Smooth muscle cell (in vitro differentiated cells): ENCODE measurements at regions not wholly inside any gene's neighbourhood (a gene's known extent, or its start where the extent isn't known, plus 50 kb on each side); places are given as distances from the start of the nearest gene placed in this dataset.

ENCODE experiments used
- DNase-seq: peaks from one replicate; lab custom pipeline; 2025; ENCODE audit not compliant: unreplicated experiment; lab: John Stamatoyannopoulos, UW
- H2AFZ ChIP-seq: fragments of 200-600 bp; sonication (generic); 2 replicates; pipeline ENCODE4 v1.6.0; 2016; ENCODE audit warnings: antibody characterized with exemption, low read depth, mild to moderate bottlenecking
- H3F3A ChIP-seq: fragments of 200-600 bp; sonication (generic); 2 replicates; pipeline ENCODE4 v1.6.0; 2017; ENCODE audit warnings: antibody characterized with exemption, low read depth
- H3K27ac ChIP-seq: fragments of 200-600 bp; sonication (generic); 2 replicates; pipeline ENCODE4 v1.5.1; 2016; ENCODE audit warnings: low read depth, mild to moderate bottlenecking
- H3K27me3 ChIP-seq: fragments of 200-600 bp; sonication (generic); 2 replicates; pipeline ENCODE4 v1.6.1; 2016; ENCODE audit warnings: low read depth, mild to moderate bottlenecking
- H3K36me3 ChIP-seq: fragments of 200-600 bp; sonication (generic); 2 replicates; pipeline ENCODE4 v1.5.1; 2016; ENCODE audit warnings: low read depth
- H3K4me1 ChIP-seq: fragments of 200-600 bp; sonication (generic); 2 replicates; pipeline ENCODE4 v1.5.1; 2016; ENCODE audit warnings: low read depth
- H3K4me2 ChIP-seq: fragments of 200-600 bp; sonication (generic); 2 replicates; pipeline ENCODE4 v1.6.0; 2016; ENCODE audit warnings: mild to moderate bottlenecking
- H3K4me3 ChIP-seq: fragments of 200-600 bp; sonication (generic); 2 replicates; pipeline ENCODE4 v1.5.1; 2016; ENCODE audit warnings: mild to moderate bottlenecking
- H3K79me2 ChIP-seq: fragments of 200-600 bp; sonication (generic); 2 replicates; pipeline ENCODE4 v1.6.0; 2016; ENCODE audit warnings: low read depth, mild to moderate bottlenecking
- H3K9ac ChIP-seq: fragments of 200-600 bp; sonication (generic); 2 replicates; pipeline ENCODE4 v1.6.0; 2016; ENCODE audit warnings: low read depth
- H3K9me3 ChIP-seq: fragments of 200-600 bp; sonication (generic); replicated peaks from 2 replicates; pipeline ENCODE4 v1.5.1; 2016; ENCODE audit warnings: low read depth
- H4K20me1 ChIP-seq: fragments of 200-600 bp; sonication (generic); 2 replicates; pipeline ENCODE4 v1.6.0; 2016; ENCODE audit warnings: low read depth
- CTCF ChIP-seq: fragments of 200-600 bp; sonication (generic); IDR thresholded peaks from 2 replicates; pipeline ENCODE4 v1.5.1; 2017; ENCODE audit warnings: borderline replicate concordance, mild to moderate bottlenecking, antibody characterized with exemption; ENCODE audit not compliant: insufficient read depth, poor library complexity, severe bottlenecking
- WGBS: methylation state at CpG from one replicate; pipeline ENCODE4 v1.1.7; 2016; ENCODE audit warnings: low lambda C conversion rate; 5-methylcytosine and 5-hydroxymethylcytosine counted together

- Histone ChIP-seq H3K27ac (no peak overlapping the region), H2AFZ (no peak overlapping the region), H3K9me3 (no peaks in the 10 kb centered on the region), H3K9ac (no peak overlapping the region), H3K36me3 (no peaks in the 10 kb centered on the region), H3K27me3 (no peaks in the 10 kb centered on the region), H3K4me1 (no peaks in the 10 kb centered on the region), H3K4me2 (no peak overlapping the region), H3K79me2 (no peaks in the 10 kb centered on the region), H4K20me1 (no peaks in the 10 kb centered on the region), H3F3A (no peaks in the 10 kb centered on the region), H3K4me3 (no peak overlapping the region)
- WGBS, result 99% methylated on average over 5 of the region's 5 CpGs
- DNase-seq, result no peak
- no peak for TF ChIP-seq CTCF
Observed at GRCh38 chr10:10680496-10680895, 337.2 kb upstream of the CELF2 start.

GRCh38 chr10:10684972-10685371, 332.7 kb upstream of the CELF2 start:
- Histone ChIP-seq H3K4me1 (no peaks in the 10 kb centered on the region), H3K79me2 (no peaks in the 10 kb centered on the region), H3K9me3 (no peaks in the 10 kb centered on the region), H2AFZ (no peak overlapping the region), H3K27ac (no peak overlapping the region), H3K4me2 (no peak overlapping the region), H3F3A (no peaks in the 10 kb centered on the region), H3K4me3 (no peak overlapping the region), H3K27me3 (no peaks in the 10 kb centered on the region), H3K36me3 (no peaks in the 10 kb centered on the region), H4K20me1 (no peaks in the 10 kb centered on the region), H3K9ac (no peak overlapping the region)
- DNase-seq, result no peak
- TF ChIP-seq CTCF, result no peak
- 80% methylated on average over 4 of the region's 4 CpGs for WGBS

- Histone ChIP-seq H3K27me3 (no peaks in the 10 kb centered on the region), H3K27ac (no peak overlapping the region), H3K4me1 (no peaks in the 10 kb centered on the region), H3K36me3 (no peaks in the 10 kb centered on the region), H3K4me3 (no peak overlapping the region), H4K20me1 (no peaks in the 10 kb centered on the region), H3K9me3 (no peaks in the 10 kb centered on the region), H3K4me2 (no peak overlapping the region), H3K9ac (no peak overlapping the region), H2AFZ (no peak overlapping the region), H3K79me2 (no peaks in the 10 kb centered on the region), H3F3A (no peaks in the 10 kb centered on the region)
- DNase-seq, result no peak
- WGBS, result 97% methylated on average over 1 of the region's 1 CpG
- no peak for TF ChIP-seq CTCF
Observed at GRCh38 chr10:10685566-10685965, 332.1 kb upstream of the CELF2 start.

- no peaks in the 10 kb centered on the region for H3K36me3 ChIP-seq
Observed at GRCh38 chr10:10687751-10688150, 329.9 kb upstream of the CELF2 start.

More at GRCh38 chr10:10687751-10688150, 329.9 kb upstream of the CELF2 start:
- Histone ChIP-seq H3K9me3 (no peaks in the 10 kb centered on the region), H4K20me1 (no peaks in the 10 kb centered on the region), H3K4me3 (no peak overlapping the region), H2AFZ (no peak overlapping the region), H3K4me2 (no peak overlapping the region), H3K27ac (no peak overlapping the region), H3K79me2 (no peaks in the 10 kb centered on the region), H3K27me3 (no peaks in the 10 kb centered on the region), H3F3A (no peaks in the 10 kb centered on the region), H3K9ac (no peak overlapping the region), H3K4me1 (no peaks in the 10 kb centered on the region)
- WGBS, result 92% methylated on average over 4 of the region's 4 CpGs
- no peak for DNase-seq
- TF ChIP-seq CTCF, result no peak
